GM12864 (cell line): ENCODE measurements at regions not wholly inside any gene's neighbourhood (a gene's known extent, or its start where the extent isn't known, plus 50 kb on each side); places are given as distances from the start of the nearest gene placed in this dataset.

Source experiments
- DNase-seq: peaks from one replicate; pipeline ENCODE4 v3.0.0-alpha.2; 2011; ENCODE audit warnings: low read depth
- H3K4me3 ChIP-seq: 2 replicates; pipeline ENCODE4 v1.5.1; 2011; ENCODE audit warnings: mild to moderate bottlenecking, low read depth, low read length, control low read depth
- TF ChIP-seq, protein P1 (sequence below): IDR thresholded peaks from 2 replicates; pipeline ENCODE4 v1.5.1; 2011; ENCODE audit warnings: low read depth, mild to moderate bottlenecking, moderate library complexity, low read length, control low read depth, inconsistent platforms; ENCODE audit errors: missing control alignments

DNA sequence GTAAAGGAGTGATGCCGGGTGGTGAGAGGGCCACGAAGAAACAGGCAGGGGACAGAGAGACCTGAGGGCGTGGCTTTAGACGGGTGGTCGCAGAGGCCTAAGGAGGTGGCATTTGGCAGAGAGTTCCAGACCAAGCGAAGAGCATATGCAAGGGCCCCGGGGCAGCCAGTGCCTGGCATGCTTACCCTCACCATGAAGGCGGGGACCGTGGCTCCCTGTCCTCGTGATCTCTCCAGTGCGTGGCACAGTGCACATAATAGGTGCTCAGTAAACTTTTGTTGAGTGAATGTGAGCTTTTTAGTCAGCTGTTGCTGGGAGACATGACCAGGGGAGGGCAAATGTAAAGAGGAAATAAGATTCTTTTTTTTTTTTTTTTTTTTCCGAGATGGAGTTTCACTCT, 245.6 kb upstream of the GSE1 start:
- no peak overlapping the region for H3K4me3 ChIP-seq
- no peak for DNase-seq
- TF ChIP-seq, protein P1, sequence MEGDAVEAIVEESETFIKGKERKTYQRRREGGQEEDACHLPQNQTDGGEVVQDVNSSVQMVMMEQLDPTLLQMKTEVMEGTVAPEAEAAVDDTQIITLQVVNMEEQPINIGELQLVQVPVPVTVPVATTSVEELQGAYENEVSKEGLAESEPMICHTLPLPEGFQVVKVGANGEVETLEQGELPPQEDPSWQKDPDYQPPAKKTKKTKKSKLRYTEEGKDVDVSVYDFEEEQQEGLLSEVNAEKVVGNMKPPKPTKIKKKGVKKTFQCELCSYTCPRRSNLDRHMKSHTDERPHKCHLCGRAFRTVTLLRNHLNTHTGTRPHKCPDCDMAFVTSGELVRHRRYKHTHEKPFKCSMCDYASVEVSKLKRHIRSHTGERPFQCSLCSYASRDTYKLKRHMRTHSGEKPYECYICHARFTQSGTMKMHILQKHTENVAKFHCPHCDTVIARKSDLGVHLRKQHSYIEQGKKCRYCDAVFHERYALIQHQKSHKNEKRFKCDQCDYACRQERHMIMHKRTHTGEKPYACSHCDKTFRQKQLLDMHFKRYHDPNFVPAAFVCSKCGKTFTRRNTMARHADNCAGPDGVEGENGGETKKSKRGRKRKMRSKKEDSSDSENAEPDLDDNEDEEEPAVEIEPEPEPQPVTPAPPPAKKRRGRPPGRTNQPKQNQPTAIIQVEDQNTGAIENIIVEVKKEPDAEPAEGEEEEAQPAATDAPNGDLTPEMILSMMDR, result no peak

DNA sequence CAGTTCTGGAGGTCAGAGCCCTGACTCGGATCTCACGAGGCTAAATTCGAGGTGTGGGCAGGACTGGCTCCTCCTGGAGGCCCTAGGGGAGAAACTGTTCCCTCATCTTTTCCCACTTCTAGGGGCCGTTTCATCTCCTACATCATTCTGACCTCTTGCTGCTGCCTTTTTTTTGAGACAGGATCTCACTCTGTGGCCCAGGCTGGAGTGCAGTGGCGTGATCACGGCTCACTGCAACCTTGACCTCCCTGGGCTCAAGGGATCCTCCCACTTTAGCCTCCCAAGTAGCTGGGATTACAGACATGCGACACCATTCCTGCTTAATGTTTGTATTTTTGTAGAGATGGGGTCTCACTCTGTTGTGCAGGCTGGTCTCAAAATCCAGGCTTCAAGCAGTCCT, 244.1 kb upstream of the GSE1 start:
- TF ChIP-seq, protein P1, result no peak
- DNase-seq, result no peak
- no peak overlapping the region for H3K4me3 ChIP-seq

DNA sequence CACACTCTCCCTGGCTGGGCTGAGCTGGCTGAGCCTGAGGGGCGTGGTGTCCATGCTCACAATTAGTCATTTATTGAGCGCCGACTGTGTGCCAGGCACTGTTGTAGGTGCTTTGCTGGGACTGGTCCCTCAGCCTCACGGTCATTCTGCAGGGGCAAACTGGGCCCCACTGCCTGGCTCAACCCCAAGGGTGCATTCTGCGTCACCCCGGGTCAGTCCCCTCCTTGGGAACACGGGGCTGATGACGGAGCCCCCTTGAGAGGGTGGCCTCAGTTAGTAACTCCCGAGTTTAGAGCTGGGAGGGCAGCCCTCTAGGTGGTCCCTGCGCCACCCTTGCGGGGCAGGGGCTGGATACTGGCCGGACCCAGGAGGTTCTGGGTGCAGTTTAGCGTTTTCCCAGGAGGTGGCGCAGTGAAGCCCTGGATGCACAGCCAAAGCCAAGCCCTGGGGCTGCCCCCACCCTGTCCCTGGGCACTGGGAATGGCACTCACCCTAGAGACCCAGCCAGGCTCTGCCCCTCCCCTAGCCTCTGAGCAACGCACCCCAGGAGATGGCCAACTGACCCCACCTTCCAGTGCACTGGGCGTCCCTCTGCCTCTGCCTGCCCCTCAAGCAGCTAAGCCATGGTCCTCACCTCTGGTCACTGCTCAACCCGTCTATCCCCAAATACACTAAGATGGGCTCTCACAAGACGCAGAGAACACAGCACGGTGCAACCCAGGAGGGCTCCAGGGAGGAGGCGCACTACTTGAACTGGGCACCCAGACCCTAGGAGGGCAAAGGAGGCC, 243.2 kb upstream of the GSE1 start:
- H3K4me3 ChIP-seq, result no peak overlapping the region
- no peak for DNase-seq
- TF ChIP-seq, protein P1, result peak; percentile 92

DNA sequence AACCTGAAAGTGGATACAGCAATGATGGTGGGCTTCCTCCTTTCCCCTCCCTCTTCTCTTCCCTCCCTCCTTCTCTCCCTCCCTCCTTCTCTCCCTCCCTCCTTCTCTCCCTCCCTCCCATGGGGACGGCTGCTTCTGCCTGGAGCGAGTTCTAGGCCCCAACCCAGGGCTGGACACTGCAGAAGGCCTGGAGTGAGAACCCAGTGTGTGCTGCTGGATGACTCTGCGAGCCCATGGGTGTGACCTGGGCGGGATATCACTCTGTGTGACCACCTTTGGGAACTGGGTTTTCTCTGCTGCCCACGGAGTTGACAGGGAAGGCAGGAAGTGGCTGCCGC, 242.6 kb upstream of the GSE1 start:
- H3K4me3 ChIP-seq, result no peak overlapping the region
- no peak for DNase-seq
- TF ChIP-seq, protein P1, result no peak

DNA sequence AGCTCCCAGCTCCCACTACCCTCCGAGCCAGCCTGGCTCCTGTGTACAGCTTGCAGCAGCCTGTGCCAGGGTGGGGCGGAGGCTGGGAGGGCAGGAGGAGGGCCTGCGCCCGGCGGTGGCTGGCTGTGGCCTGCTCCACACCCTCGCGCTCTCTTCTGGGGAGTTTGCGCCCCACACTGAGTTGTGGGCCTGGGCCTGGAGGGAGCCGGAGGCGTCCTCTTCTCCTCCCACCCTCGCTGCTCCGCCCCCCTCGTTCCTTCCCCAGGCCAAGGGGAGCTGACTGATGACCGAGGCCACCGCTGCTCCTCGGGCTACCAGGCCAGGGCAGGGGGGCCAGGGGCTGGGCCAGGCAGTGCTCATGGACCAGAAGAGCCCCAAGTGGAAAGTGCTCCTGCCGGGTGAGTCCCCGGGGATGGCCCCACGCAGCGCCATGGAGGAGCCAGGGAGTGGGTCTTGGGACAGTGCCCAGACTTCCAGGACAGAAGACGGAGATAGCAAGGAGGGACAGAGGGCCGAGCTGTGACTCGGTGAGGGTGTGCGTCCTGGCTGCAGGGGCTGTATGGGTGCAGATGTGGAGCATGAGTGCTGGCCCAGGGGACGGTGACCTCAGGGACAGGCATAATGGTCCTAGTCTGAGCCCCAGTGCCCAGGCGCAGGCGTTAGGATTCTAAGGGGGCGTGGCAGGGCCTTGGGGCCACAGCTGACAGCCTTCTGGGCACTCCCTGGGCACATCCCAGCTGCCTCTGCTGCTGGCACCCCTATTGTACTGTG, 242.1 kb upstream of the GSE1 start:
- no peak overlapping the region for H3K4me3 ChIP-seq
- TF ChIP-seq, protein P1, result no peak
- no peak for DNase-seq

DNA sequence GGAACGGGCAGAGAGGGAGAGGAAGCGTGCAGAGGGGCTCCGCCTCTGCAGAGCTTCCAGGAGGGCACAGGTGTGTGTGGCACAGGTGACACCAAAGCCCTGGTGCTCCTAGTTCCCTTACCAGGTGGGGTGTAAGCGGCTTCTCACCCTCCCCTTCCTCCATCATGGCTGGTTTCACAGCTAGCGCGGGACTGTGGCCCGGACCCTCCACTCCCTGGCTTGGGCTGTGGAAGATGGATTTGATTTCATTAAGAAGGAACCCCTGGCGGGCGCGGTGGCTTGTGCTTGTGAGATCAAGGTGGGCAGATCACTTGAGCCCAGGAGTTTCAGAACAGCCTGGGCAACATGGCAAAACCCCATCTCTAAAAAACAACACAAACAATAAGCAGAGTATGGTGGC, 241.2 kb upstream of the GSE1 start:
- DNase-seq, result no peak
- TF ChIP-seq, protein P1, result no peak
- H3K4me3 ChIP-seq, result no peak overlapping the region
